Activated naive CD4-positive, alpha-beta T cell treated with Interleukin-2 at 50 U/mL for 16 hours (primary cell): ENCODE measurements at regions not wholly inside any gene's neighbourhood (a gene's known extent, or its start where the extent isn't known, plus 50 kb on each side); places are given as distances from the start of the nearest gene placed in this dataset.

Experiments
- DNase-seq: peaks from one replicate; pipeline ENCODE4 v3.0.0-alpha.2; 2020

DNA sequence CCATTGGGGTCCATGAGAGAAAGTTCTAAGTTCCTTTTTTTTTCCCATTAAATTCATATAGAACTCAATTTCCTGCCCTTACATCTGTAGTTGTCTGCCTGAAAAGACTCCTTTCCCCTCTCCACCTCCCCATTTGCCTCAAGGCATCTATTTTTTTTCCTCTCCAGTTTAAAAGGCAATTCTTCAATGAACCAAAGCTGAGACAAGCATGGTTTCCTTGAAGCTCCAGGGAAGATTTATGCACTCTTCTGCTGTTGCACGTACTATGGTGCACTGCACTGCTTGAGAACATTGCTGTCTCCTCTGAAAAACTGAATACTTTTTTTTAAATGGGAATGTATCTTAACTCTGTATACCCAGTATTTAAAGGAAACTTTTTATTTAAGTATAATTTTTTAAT lies 465.2 kb downstream of the CD83 start:
- DNase-seq = no peak

DNA sequence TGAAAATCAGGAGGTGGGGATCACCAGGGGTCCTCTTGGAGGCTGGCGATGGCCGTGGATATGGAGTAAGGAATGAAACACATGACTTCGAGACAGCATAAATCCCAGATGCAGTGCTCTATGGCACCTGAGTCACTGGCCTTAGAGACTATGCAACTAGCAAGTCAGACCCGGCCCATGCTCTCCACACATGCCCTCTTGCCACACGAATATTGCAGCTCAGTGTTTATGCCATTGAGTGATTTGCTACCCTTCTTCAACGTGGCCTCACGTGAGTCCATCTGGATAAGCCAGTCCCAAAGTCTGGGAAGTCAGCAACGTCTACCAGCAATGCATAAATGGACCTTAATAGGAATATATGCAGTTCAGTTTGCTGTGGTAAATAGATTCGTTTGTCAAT lies 466.3 kb downstream of the CD83 start:
- DNase-seq = no peak

DNA sequence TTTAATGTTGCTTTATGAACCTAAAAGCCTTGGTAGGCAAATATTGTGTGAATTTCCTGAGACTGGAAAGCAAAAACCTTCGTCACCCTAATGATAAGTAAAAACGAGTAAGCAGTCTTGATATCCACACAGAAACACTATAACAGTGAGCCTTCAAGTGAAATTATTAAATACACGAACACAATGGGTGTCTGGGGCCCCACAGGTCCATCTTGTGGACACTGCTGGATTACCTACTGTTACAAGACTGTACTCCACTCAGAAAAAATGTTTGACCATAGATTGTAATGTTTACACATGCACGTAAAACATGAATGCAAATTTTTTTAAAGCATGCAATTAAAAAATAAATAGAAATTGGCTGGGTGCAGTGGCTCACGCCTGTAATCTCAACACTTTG lies 466.9 kb downstream of the CD83 start:
- DNase-seq = no peak

DNA sequence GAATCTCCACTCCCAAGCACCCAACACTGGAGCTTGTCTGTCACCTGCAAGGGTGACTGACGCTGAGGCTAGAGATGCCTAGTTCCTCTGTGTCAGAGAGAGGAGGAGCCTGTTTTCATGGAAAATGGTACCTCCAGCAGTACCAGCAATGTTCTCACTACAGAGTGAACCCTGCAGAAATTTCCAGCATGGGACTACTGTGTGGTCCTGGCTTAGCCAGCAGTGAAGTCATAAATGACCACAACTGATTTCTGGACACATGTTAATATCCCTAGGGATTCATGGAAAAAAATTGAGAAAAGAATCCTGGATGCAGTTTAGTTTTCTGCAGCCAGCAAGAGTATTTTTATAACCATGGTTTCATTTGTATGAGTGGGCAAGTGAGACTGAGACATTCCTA lies 468.1 kb downstream of the CD83 start:
- no peak for DNase-seq

DNA sequence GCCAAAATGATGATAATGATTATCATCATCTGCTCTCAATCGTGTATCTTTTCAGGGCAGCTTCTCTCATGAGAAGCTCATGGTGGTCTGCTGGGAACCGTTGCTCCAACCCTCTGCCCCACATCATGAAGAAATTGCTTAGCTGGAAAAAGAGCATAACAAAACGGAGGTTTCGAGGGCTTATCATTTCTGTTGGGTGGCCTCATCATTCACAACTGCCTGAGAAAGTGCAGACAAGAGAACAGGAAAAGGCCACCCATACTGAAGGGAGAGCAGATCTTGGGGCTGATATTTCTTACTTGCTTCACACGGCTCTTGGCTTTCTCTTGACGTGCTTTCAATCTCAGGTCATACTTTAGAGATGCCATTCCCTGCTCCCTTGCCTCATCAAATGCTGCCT lies 471.6 kb downstream of the CD83 start:
- DNase-seq = no peak

DNA sequence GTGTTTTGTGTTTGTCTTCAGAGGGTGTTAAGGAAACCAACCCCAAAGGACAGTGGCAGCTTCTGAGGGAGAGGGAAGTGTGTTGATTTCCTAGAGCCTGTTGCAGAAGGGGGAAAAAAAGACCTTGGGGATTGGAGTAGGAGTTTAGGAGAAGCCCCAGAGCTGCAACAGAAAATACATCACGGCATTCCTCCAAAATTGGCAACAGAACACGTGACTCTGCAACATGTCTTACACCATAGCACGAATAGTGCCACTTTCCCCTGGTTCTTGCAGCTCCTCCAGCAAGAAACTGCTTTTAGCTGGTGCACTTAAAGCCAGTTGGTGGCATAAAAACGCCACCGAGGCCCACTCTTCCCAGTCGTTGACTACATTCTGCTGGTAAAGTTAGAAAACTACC lies 473.0 kb downstream of the CD83 start:
- no peak for DNase-seq

DNA sequence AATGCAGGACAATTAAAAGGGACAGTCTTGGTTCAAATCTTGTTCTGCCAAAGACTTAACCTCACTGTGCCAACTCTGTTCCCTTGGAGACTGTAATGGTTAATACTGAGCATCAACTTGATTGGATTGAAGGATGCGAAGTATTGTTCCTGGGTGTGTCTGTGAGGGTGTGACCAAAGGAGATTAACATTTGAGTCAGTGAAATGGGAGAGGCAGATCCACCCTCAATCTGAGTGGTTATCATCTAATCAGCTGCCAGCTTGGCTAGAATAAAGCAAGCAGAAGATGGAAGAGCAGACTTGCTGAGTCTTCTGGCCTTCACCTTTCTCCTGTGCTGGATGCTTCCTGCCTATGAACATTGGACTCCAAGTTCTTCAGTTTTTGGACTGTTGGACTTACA lies 474.4 kb downstream of the CD83 start:
- DNase-seq = no peak

DNA sequence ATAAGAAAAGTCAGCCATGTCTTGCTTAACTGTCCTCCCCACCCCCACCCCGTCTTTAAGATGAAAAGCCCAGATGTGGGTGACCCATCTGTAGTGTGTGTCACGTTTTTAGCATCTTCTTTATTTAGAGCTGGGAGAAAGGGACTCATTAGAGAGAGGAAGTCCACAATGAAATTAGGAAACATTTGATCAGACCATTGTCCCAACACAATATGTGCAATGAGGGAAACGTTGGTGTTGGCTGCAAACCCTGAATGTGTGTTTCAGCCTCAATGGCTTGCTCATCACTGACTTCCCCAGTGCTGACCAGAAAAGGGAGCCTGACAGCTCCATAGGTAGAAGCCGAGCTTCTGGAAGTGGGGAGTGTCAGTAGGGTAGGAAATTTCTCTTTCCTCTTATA lies 475.7 kb downstream of the CD83 start:
- no peak for DNase-seq

DNA sequence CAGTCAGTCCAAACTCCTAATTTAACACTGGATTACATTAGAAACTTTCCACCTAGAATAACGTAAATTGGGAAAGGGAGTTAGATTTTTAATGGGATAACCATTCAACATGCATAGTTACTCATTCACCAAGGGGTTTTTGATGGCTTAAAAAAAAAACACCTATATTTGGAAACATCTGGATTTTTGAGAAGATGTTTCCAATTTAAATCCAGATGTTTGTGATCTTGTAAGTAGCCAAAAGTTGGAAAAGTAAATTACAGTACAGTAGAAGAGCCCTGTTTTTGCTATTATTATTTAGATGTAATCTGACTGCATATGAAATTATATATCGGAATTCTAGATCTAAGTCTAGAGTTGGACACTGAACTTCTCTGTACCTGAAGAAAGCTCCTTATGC lies 478.2 kb downstream of the CD83 start:
- no peak for DNase-seq

DNA sequence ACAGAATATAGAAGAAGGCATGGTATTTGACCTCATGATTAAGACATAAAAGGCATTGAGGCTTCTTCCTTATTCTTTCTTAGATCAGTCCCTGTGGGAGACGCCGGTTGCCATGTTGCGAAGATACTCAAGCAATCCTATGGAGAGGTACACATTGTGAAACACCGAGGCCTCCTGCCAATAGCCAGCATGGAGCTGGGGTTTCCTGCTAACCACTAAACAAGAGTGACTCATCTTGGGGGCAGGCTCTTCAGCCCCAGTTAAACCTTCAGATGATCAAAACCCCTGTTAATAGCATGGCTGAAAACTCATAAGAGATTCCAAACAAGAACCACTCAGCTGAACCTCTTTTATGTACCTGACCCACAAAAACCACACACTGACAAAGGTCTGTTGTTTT lies 478.8 kb downstream of the CD83 start:
- DNase-seq = peak; percentile 9

DNA sequence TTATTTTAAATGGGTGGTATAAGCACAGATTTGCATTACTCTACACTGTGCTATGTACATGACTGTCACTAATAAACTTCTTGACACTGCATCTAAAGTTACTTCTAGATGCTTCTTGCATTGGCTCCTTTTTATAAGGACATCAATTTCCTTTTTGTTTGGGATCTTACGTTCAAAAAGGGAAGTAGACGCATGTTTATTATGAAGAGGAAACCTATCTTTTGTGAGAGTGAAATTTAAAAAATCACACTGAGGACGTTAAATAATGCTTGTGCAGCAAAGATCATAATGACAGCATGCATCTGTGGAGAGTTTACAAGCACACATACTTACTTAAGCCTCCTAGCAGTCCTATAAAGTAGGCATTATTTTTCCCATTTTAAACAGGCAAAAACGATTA lies 479.5 kb downstream of the CD83 start:
- no peak for DNase-seq

DNA sequence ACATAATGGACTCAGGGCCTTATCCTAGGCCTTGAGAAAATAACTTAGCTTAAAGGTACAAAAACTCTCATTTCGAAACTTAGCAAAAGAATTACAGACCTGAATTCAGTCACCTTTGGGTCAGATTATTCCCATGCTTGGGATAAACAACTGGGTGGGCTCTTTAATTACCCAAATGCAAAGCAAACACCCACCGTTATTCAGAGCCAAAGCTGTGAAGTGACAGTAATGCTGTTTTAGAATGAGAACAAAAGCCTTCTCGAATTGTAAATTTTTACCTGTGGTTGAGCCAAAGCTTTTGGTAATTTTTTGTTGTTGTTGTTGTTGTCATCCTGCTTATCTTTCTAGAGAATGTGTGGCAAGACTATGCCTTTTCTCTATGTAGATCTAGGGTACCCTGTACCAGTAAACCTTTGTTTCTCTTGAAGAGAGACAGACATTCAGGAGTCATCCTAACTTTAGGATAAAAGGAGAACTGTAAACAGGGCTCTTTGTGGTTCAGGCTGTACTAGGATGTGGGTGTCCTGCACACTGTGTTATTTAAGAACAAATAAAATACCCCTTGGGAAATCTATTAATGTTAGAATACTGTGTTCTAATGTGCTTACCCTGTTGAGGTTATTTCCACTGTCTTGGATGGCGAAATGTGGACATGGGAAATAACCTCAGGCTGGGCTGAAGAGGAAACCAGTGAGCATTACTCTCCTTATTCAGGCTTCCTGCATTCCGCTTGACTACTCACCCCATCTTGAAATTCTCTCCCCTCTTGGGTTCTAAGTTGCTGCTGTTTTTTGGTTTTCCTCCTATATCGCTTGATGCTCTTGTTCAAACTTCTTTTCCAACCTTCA lies 480.7 kb downstream of the CD83 start:
- DNase-seq = no peak

DNA sequence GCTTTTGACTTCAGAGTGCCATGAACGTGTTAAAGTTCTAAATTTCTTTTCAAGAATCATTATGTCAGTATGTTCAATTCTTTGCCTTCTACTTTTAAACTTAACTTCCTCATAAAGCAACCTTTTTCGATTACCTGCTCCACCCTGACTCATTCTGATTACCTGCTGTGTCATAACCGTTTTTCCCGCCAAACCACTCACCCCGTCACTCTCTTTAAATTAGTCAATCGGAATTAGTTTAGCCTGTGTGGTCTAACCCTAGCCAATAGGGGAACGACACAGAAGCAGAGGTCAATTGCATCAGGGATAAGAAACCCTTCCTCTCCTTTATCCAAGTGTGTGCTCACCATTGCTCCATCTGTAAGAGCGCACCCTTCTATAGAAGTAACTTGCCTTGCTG lies 482.7 kb downstream of the CD83 start:
- DNase-seq = peak; percentile 13

DNA sequence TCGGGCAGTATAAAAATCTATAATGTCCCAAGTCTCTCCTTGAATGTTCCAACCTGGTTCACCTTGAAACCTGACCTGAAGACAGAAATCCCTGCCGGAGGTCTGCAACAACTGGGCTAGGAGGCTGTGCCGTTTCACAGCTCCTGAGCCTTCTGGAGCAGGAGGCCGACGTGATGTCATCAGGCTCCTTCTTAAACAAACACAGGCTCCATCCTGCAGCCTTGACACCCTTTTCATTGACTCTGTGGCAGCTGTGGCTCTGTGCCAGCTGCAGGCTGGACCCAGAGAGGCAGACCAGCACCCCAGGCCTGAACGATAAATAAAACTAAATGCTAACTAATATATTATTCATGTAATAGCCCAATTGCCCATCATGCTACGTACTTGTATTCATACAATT lies 483.9 kb downstream of the CD83 start:
- DNase-seq = no peak

DNA sequence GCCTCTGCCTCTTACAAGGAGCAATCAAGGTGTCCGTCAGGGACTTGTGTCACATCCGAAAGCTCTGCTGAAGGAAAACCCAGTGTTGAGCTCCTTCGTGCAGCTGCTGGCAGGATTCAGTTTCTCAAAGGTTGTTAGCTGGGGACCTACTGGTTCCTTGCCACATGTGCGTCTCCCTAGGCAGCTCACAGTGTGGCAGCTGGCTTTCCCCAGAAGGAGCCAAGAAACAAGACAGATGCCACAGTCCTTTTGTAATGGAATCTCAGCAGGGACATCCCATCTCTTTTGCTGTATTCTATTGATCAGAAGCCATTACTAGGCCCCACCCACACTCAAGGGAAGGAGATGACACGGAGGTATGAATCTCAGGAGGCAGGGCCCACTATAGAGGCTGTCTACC lies 488.8 kb downstream of the CD83 start:
- no peak for DNase-seq

DNA sequence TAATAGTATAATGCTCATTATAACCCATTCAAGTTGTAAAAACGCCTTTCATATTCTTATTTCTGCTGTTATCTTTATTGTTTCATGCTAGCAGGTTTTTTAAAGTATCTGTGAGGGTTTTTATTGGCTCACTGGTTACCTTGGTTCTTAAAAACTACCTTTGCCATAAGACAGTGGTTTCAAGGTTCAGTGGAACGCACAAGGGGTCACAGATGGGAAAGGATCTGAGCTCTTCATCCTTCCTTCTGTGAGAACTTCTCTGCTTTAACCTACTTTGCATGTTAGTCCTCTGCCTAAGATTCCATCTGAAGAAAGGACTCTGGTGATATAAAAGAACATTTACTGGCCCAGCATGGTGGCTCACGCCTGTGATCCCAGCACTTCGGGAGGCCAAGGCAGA lies 492.6 kb downstream of the CD83 start:
- DNase-seq = no peak

DNA sequence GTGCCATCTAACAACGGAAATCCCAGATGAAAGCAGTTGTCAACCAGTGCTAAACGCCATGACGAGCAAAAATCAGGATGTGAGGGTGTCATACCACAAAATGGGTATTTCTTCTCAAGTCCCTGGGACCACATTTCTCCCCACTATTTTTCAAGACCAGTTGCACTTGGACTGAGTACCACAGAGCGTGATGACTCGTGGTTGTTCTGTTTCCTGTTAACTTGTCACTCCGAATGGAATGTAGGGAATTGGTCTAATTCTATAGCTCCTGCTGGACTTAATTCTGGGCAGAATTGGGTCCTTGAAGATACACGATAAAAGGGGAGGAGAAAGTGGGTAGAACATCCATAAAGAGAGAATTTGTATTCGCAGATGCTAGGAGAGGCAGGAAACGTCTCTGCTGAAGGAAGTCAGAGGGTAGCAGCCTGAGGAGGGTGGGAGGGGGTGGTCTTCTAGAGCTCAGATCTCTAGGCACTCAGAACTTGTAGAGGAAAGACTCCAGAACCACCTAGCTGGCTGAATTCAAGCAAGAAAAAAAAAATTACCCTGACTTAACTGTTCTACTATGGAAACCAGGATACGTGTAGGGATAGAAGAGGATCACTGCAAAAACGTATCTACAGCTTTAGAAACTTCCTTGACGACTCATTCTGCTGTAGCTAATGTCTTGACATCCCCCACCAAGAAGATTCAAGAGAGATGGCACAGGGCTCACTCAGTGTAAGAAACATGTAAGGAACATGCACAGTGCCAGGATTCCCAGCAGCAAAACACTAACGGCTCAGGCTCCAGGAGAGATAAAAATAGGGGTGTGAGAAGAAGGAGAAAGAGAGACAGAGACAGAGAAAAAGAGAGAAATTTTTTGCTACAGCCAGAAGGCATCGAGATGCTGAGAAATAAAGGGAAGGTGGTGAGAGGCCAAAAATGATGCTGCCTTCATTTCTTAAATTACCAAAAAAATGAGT lies 494.7 kb downstream of the CD83 start:
- DNase-seq = no peak

DNA sequence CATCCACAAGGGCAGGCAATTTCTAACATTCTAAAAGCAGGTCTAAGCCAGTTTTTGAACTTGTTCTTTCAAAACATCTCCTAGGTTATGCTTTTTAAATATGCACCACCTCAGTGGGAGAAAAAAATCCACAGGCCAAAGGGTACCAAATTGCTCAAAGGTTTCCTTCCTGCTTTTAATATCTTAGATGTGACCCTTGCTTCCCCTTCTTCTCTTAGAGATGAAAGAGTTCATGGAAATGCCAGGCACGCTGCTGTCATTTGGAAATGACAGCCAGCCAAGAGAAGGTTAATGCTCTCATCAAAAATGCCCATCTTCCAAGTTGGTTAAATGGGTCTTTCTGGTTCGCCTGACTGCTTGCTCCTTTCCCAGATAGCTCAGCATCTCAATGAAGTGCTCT lies 497.1 kb downstream of the CD83 start:
- no peak for DNase-seq

DNA sequence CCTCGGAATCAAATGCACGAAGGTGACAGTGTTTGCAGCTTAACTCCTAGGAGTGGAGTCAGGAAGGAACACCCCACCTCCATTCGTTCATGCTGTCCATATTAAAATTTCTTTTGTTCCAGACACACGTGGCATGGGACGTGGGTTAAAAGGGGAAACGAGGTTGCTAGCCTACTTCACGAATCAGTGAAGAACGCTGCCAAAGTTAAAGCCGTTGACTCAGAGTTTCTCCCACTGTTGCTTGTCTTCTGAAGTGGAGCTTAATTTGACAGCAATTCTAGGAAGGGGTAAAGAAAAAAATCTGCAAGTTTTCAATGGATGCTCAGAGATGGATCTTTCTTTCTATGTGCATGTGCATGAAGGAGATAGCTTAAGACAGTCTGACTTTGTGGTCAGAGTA lies 499.1 kb downstream of the CD83 start:
- DNase-seq = no peak

DNA sequence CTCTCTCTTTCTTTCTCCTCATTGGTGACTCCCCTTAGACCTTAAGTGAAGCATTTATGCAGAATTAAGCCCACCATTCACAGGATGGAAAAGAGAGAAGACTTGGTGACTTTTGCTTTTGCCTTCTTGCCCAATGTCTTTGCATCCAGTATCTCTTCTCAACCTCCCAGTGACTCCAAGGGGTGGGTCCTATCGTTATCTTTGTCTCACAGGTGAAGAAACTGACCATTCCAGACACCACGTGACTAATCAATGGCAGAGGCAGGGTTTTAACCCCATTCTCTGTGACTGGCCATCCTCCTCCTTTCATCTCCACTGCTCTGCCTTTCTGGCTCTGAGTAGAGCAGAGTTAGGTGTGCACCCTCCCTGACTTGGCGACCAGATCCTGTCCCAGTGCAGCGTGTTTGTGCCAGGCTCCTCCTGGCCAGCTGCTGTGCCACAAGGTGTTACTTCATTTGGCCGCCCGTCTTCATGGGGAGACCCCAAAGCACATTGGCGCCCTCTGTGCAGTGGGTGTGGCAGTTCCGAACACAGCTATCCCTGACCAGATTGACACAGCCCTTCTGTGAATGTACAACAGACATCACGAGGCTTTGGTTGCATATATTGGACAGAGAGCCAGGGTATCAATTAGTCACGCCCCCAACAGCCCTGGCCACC lies 501.3 kb downstream of the CD83 start:
- DNase-seq = no peak

DNA sequence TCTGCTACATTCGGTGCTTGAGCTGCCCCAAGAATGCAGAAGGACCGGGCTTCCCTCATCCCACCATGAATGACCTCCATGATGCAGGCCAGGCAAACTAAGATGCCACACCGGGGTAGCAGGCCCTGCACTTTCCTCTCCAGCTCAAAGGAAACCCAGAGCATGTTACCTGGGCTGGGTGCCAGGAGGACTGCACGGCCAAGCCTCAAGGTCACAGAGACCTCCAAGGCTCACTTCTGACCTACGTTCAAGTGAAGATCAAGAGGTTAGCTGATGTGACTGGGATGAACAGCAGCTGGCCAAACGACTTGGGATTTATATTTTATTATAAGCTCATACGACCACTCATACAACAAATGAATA lies 501.8 kb downstream of the CD83 start:
- no peak for DNase-seq

DNA sequence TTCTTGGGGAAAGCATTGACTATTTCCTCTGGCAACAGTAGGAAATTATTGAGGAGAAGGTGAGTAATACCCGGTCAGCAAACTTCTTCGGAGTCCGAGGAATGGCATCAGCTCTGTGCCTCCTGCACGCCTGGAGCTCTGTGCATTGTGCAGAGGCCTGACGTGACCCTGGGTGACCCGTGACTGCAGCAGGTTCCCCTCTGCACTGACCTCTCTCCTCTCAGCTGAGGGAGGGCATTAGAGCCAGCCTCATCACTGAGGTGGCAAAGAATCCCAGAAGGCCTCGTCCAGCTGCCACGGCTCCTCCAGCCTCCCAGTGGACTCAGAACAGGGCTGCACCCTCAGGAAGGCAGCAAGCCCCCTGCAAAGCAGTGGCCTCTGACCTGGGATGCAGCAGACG lies 502.9 kb downstream of the CD83 start:
- DNase-seq = no peak

DNA sequence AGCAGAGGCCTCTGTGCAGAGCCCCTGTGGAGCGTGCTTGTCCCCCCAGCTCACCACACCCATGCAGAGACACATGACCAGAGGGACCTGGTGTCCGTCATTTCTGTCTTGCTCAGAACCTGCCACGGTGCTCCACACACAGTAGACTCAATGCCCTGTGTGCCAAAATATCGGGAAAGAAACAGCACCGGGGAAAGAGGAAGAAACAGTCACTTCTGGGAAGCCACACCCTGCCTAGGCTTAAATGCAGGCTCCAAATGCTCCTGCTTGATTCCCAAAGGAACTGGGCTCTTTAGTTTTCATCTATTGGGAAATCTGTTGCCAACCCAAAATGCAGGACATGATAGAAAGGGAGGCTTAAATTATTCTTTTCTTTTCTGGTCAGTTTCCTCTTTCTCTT lies 503.9 kb downstream of the CD83 start:
- no peak for DNase-seq

DNA sequence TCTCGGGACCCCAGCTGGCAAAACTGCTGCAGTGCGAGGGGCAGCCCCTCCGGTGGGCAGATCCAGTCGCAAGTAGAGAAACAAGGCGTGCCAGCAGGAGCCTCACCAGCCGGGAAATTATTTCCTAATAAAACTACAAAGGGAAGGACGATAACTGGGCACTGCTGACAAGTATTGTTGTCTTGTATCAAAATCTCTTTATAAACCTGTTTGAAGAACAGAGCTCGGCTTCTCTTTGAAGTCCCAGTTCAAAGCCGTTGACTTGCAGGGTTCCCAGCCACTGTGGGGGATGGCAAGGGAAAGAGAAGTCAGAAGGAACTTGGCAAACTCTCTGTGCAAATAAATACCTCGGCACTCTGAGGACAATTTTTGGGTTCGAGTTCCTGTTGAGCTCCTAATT lies 504.5 kb downstream of the CD83 start:
- no peak for DNase-seq
